ENCODE measurements at regions not wholly inside any gene's neighbourhood (a gene's known extent, or its start where the extent isn't known, plus 50 kb on each side); places are given as distances from the start of the nearest gene placed in this dataset.

DNA sequence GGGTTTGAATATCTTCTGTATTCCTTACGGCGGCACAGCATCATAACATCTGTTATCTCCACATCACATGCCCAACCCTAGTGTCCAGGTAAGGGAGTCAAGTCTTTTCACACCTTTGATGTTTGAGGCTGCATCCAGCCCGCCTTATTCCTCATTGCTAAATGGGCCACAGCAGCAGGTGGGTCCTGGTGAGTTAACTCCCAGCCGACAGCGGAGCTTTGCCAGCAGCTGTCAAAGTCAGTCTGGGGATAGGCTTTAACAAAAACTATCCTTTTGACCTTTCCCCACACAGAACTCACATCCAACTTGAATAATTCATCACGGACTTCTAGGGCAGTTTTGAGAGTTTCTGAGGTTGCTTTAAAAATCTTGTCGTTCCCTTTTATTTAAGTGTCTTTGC, 235.1 kb downstream of the DLEU7 start:
- no peak overlapping the region for H3K4me3 ChIP-seq
- no peaks in the 10 kb centered on the region for H3K27me3 ChIP-seq (ENCODE audit: control insufficient read depth in 3 of 3, insufficient read depth in 3 of 3, low read length in 2 of 3)
- 80 to 86% methylated on average over 7 of the region's 7 CpGs for WGBS, 2 donors
- no peaks in the 10 kb centered on the region for H3K9me3 ChIP-seq (ENCODE audit: control insufficient read depth in 4 of 4, insufficient read depth in 3 of 4, low read length in 3 of 4)
- TF ChIP-seq, protein P1, sequence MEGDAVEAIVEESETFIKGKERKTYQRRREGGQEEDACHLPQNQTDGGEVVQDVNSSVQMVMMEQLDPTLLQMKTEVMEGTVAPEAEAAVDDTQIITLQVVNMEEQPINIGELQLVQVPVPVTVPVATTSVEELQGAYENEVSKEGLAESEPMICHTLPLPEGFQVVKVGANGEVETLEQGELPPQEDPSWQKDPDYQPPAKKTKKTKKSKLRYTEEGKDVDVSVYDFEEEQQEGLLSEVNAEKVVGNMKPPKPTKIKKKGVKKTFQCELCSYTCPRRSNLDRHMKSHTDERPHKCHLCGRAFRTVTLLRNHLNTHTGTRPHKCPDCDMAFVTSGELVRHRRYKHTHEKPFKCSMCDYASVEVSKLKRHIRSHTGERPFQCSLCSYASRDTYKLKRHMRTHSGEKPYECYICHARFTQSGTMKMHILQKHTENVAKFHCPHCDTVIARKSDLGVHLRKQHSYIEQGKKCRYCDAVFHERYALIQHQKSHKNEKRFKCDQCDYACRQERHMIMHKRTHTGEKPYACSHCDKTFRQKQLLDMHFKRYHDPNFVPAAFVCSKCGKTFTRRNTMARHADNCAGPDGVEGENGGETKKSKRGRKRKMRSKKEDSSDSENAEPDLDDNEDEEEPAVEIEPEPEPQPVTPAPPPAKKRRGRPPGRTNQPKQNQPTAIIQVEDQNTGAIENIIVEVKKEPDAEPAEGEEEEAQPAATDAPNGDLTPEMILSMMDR (IDR thresholded peaks at IDR 0.05; ENCODE audit: control extremely low read depth, extremely low read depth) = no peak
- no peak overlapping the region for H3K9ac ChIP-seq (ENCODE audit: insufficient read depth in 1 of 2, low read length in 2 of 2)
- peaks cover 0 to 1% (median 0%) of the 10 kb centered on the region in 5 donors for H3K4me1 ChIP-seq (ENCODE audit: control insufficient read depth in 5 of 5, insufficient read depth in 5 of 5, low read length in 5 of 5)
- H3K27ac ChIP-seq (ENCODE audit: low read depth in 1 of 2, low read length in 1 of 2) = no peak overlapping the region
- no peaks in the 10 kb centered on the region for H3K36me3 ChIP-seq (ENCODE audit: control insufficient read depth in 4 of 4, insufficient read depth in 4 of 4, low read length in 4 of 4)
- no peak for DNase-seq
- no peak for ATAC-seq (ENCODE audit: insufficient read depth, low FRiP score)

DNA sequence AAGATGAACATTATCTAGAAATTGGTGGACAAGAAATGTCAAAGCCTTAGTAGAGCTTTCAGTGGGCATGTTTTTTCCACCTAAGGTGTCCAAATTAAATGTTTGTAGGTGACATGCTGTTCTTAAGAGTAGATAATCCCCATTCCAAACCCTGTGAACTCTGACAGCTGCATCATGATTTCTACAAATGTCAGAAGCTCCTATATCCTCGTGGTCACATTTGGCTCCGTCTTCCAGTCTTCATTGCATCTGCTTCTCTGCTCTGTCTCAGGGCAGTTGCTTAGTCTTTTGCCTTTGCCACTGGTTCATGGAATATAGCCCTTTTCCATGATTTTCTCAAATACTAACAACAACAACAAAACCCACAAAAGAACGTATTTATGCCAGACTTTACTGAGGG, 234.5 kb downstream of the DLEU7 start:
- Histone ChIP-seq H3K27ac (ENCODE audit: low read depth in 1 of 2, low read length in 1 of 2) (no peak overlapping the region), H3K4me3 (no peak overlapping the region), H3K9me3 (ENCODE audit: control insufficient read depth in 4 of 4, insufficient read depth in 3 of 4, low read length in 3 of 4) (no peaks in the 10 kb centered on the region), H3K9ac (ENCODE audit: insufficient read depth in 1 of 2, low read length in 2 of 2) (no peak overlapping the region), H3K36me3 (ENCODE audit: control insufficient read depth in 4 of 4, insufficient read depth in 4 of 4, low read length in 4 of 4) (no peaks in the 10 kb centered on the region), H3K27me3 (ENCODE audit: control insufficient read depth in 3 of 3, insufficient read depth in 3 of 3, low read length in 2 of 3) (no peaks in the 10 kb centered on the region), H3K4me1 (ENCODE audit: control insufficient read depth in 5 of 5, insufficient read depth in 5 of 5, low read length in 5 of 5) (peaks cover 0 to 8% (median 0%) of the 10 kb centered on the region in 5 donors)
- no peak for DNase-seq
- TF ChIP-seq, protein P1 (IDR thresholded peaks at IDR 0.05; ENCODE audit: control extremely low read depth, extremely low read depth) = no peak
- ATAC-seq (ENCODE audit: insufficient read depth, low FRiP score) = no peak
- 83 to 86% methylated on average over 3 of the region's 3 CpGs for WGBS, 2 donors

DNA sequence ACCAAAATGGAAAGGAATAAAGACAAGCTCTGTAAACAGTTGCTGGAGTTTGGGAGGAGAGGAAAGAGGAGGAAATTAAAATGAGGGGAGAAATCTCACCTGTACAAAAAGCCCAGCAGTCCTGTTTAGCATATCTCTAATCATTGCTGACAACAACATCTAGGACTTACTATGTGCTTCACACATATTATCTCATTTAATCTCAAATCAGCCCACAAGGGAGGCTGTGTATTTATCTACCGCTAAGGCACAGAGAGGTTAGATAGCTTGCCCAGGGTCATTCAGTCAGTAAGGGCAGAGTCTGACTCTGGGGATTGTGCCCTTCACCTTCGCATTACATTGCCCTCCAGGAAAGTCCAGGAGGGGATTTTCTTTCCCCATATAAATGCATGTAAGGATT, 233.3 kb downstream of the DLEU7 start:
- TF ChIP-seq, protein P1 (IDR thresholded peaks at IDR 0.05; ENCODE audit: control extremely low read depth, extremely low read depth) = no peak
- H3K4me3 ChIP-seq = no peak overlapping the region
- H3K27me3 ChIP-seq (ENCODE audit: control insufficient read depth in 3 of 3, insufficient read depth in 3 of 3, low read length in 2 of 3) = no peaks in the 10 kb centered on the region
- H3K36me3 ChIP-seq (ENCODE audit: control insufficient read depth in 4 of 4, insufficient read depth in 4 of 4, low read length in 4 of 4) = no peaks in the 10 kb centered on the region
- DNase-seq (no peak), ATAC-seq (ENCODE audit: insufficient read depth, low FRiP score) (no peak)
- 92% methylated on average over 2 of the region's 2 CpGs for WGBS, 2 donors
- H3K4me1 ChIP-seq (ENCODE audit: control insufficient read depth in 5 of 5, insufficient read depth in 5 of 5, low read length in 5 of 5) = peaks cover 0 to 8% (median 0%) of the 10 kb centered on the region in 5 donors
- H3K9me3 ChIP-seq (ENCODE audit: control insufficient read depth in 4 of 4, insufficient read depth in 3 of 4, low read length in 3 of 4) = no peaks in the 10 kb centered on the region
- H3K9ac ChIP-seq (ENCODE audit: insufficient read depth in 1 of 2, low read length in 2 of 2) = no peak overlapping the region
- H3K27ac ChIP-seq (ENCODE audit: low read depth in 1 of 2, low read length in 1 of 2) = no peak overlapping the region

DNA sequence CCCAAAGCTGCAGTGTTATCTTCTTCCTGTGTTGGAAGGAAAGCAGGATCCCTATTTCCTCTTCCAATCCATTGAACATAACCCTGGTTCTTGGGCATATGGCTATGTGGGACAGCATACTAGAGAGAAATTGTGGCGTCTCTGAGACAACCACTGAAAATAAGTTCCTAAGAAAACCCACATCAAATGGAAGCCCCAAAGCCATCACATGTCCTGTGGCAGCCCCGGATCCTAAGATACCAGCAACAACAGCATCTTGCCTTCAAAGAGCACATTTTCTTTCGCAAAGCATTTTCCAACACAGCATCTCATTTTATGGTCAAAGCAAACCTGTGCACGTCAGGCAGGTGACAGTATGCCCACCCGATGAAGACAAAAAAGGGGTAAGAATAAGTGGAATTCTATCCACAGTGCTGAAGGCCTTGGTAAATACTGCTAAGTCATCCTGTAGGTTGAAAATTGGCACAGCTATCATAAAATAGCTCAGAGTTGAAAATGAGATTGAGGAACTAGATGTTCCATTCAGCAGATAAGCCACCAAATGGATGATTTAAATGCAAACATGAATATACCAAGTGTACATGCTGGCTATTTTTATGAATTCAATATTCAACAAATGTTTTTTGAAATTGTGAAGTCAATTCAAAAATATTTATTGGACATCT, 232.2 kb downstream of the DLEU7 start:
- Histone ChIP-seq H3K9ac (ENCODE audit: insufficient read depth in 1 of 2, low read length in 2 of 2) (no peak overlapping the region), H3K4me1 (ENCODE audit: control insufficient read depth in 5 of 5, insufficient read depth in 5 of 5, low read length in 5 of 5) (peaks cover 0 to 8% (median 0%) of the 10 kb centered on the region in 5 donors), H3K4me3 (no peak overlapping the region), H3K27ac (ENCODE audit: low read depth in 1 of 2, low read length in 1 of 2) (no peak overlapping the region), H3K9me3 (ENCODE audit: control insufficient read depth in 4 of 4, insufficient read depth in 3 of 4, low read length in 3 of 4) (no peaks in the 10 kb centered on the region), H3K36me3 (ENCODE audit: control insufficient read depth in 4 of 4, insufficient read depth in 4 of 4, low read length in 4 of 4) (no peaks in the 10 kb centered on the region), H3K27me3 (ENCODE audit: control insufficient read depth in 3 of 3, insufficient read depth in 3 of 3, low read length in 2 of 3) (no peaks in the 10 kb centered on the region)
- 67 to 83% methylated on average over 5 of the region's 5 CpGs for WGBS, 2 donors
- ATAC-seq (ENCODE audit: insufficient read depth, low FRiP score) (no peak), DNase-seq (no peak)
- TF ChIP-seq, protein P1 (IDR thresholded peaks at IDR 0.05; ENCODE audit: control extremely low read depth, extremely low read depth) = no peak

All from lung (tissue), 11 donors.